ENCODE measurements at regions not wholly inside any gene's neighbourhood (a gene's known extent, or its start where the extent isn't known, plus 50 kb on each side); places are given as distances from the start of the nearest gene placed in this dataset.
A peak's percentile ranks its signal among the peaks of the same experiment; 100 is the strongest.
"Not testable (repeated sequence)": the region's sequence is repeated elsewhere in the genome, so short reads cannot be mapped to it uniquely, and the experiment has no call there.

- not testable (repeated sequence) for H3K27me3 ChIP-seq (ENCODE audit: control insufficient read depth, insufficient read depth, low read length); H3K4me2 ChIP-seq (ENCODE audit: low read length); H3K4me3 ChIP-seq (ENCODE audit: low read length); H3K36me3 ChIP-seq (ENCODE audit: insufficient read depth, low read length); H3K4me1 ChIP-seq (ENCODE audit: control insufficient read depth, insufficient read depth, low read length); H3K9me3 ChIP-seq (replicated peaks; ENCODE audit: low read length); H3K9ac ChIP-seq (ENCODE audit: low read depth, low read length)
Measured at GRCh38 chr3:28156599-28156998, 84.8 kb upstream of the CMC1 start.

- H3K9ac ChIP-seq (ENCODE audit: low read depth, low read length), result no peak overlapping the region
- no peak overlapping the region for H3K4me3 ChIP-seq (ENCODE audit: low read length)
- H3K4me1 ChIP-seq (ENCODE audit: control insufficient read depth, insufficient read depth, low read length), result no peaks in the 10 kb centered on the region
Measured at GRCh38 chr3:28171962-28172361, 69.5 kb upstream of the CMC1 start.

GRCh38 chr3:28172748-28173147, 68.7 kb upstream of the CMC1 start:
- H3K9ac ChIP-seq (ENCODE audit: low read depth, low read length), result no peak overlapping the region
- no peaks in the 10 kb centered on the region for H3K27me3 ChIP-seq (ENCODE audit: control insufficient read depth, insufficient read depth, low read length)
- no peaks in the 10 kb centered on the region for H3K4me1 ChIP-seq (ENCODE audit: control insufficient read depth, insufficient read depth, low read length)
- no peaks in the 10 kb centered on the region for H3K36me3 ChIP-seq (ENCODE audit: insufficient read depth, low read length)
- H3K4me3 ChIP-seq (ENCODE audit: low read length), result no peak overlapping the region
- H3K9me3 ChIP-seq (replicated peaks; ENCODE audit: low read length), result no peaks in the 10 kb centered on the region
- H3K4me2 ChIP-seq (ENCODE audit: low read length), result no peak overlapping the region

More at GRCh38 chr3:28171962-28172361, 69.5 kb upstream of the CMC1 start:
- no peak overlapping the region for H3K4me2 ChIP-seq (ENCODE audit: low read length)
- H3K27me3 ChIP-seq (ENCODE audit: control insufficient read depth, insufficient read depth, low read length), result no peaks in the 10 kb centered on the region
- no peaks in the 10 kb centered on the region for H3K36me3 ChIP-seq (ENCODE audit: insufficient read depth, low read length)
- H3K9me3 ChIP-seq (replicated peaks; ENCODE audit: low read length), result no peaks in the 10 kb centered on the region

GRCh38 chr3:28173836-28174235, 67.6 kb upstream of the CMC1 start:
- H3K4me2 ChIP-seq (ENCODE audit: low read length), result no peak overlapping the region
- no peak overlapping the region for H3K9ac ChIP-seq (ENCODE audit: low read depth, low read length)
- no peaks in the 10 kb centered on the region for H3K4me1 ChIP-seq (ENCODE audit: control insufficient read depth, insufficient read depth, low read length)
- no peak overlapping the region for H3K4me3 ChIP-seq (ENCODE audit: low read length)
- H3K36me3 ChIP-seq (ENCODE audit: insufficient read depth, low read length), result no peaks in the 10 kb centered on the region
- H3K27me3 ChIP-seq (ENCODE audit: control insufficient read depth, insufficient read depth, low read length), result no peaks in the 10 kb centered on the region
- no peaks in the 10 kb centered on the region for H3K9me3 ChIP-seq (replicated peaks; ENCODE audit: low read length)

GRCh38 chr3:28186748-28187147, 54.7 kb upstream of the CMC1 start:
- no peaks in the 10 kb centered on the region for H3K9me3 ChIP-seq (replicated peaks; ENCODE audit: low read length)
- H3K4me3 ChIP-seq (ENCODE audit: low read length), result no peak overlapping the region
- H3K4me1 ChIP-seq (ENCODE audit: control insufficient read depth, insufficient read depth, low read length), result peaks cover 34% of the 10 kb centered on the region
- H3K27me3 ChIP-seq (ENCODE audit: control insufficient read depth, insufficient read depth, low read length), result no peaks in the 10 kb centered on the region
- H3K9ac ChIP-seq (ENCODE audit: low read depth, low read length), result no peak overlapping the region
- peak overlapping the region; percentile 25 for H3K4me2 ChIP-seq (ENCODE audit: low read length)
- no peaks in the 10 kb centered on the region for H3K36me3 ChIP-seq (ENCODE audit: insufficient read depth, low read length)

- Histone ChIP-seq H3K36me3 (ENCODE audit: insufficient read depth, low read length) (no peaks in the 10 kb centered on the region), H3K27me3 (ENCODE audit: control insufficient read depth, insufficient read depth, low read length) (no peaks in the 10 kb centered on the region), H3K4me2 (ENCODE audit: low read length) (no peak overlapping the region), H3K4me1 (ENCODE audit: control insufficient read depth, insufficient read depth, low read length) (peaks cover 34% of the 10 kb centered on the region), H3K9ac (ENCODE audit: low read depth, low read length) (no peak overlapping the region), H3K9me3 (replicated peaks; ENCODE audit: low read length) (no peaks in the 10 kb centered on the region), H3K4me3 (ENCODE audit: low read length) (no peak overlapping the region)
Measured at GRCh38 chr3:28188686-28189085, 52.7 kb upstream of the CMC1 start.

- Histone ChIP-seq H3K27me3 (ENCODE audit: control insufficient read depth, insufficient read depth, low read length) (no peaks in the 10 kb centered on the region), H3K9ac (ENCODE audit: low read depth, low read length) (no peak overlapping the region), H3K9me3 (replicated peaks; ENCODE audit: low read length) (no peaks in the 10 kb centered on the region)
Measured at GRCh38 chr3:28191363-28191762, 50.1 kb upstream of the CMC1 start.

More at GRCh38 chr3:28191363-28191762, 50.1 kb upstream of the CMC1 start:
- Histone ChIP-seq H3K4me3 (ENCODE audit: low read length) (no peak overlapping the region), H3K36me3 (ENCODE audit: insufficient read depth, low read length) (no peaks in the 10 kb centered on the region), H3K4me2 (ENCODE audit: low read length) (peak overlapping the region; percentile 23), H3K4me1 (ENCODE audit: control insufficient read depth, insufficient read depth, low read length) (peaks cover 29% of the 10 kb centered on the region)

Data from skeletal muscle satellite cell (primary cell).